GM12865 (cell line): ENCODE measurements at regions not wholly inside any gene's neighbourhood (a gene's known extent, or its start where the extent isn't known, plus 50 kb on each side); places are given as distances from the start of the nearest gene placed in this dataset.

Experiments used
- DNase-seq: peaks from one replicate; pipeline ENCODE4 v3.0.0; 2010; ENCODE audit warnings: low read depth
- H3K4me3 ChIP-seq: 2 replicates; pipeline ENCODE4 v1.5.1; 2011; ENCODE audit warnings: mild to moderate bottlenecking, low read depth, low read length, control low read depth
- TF ChIP-seq, protein P1 (sequence below): IDR thresholded peaks from 2 replicates; pipeline ENCODE4 v1.5.1; 2011; ENCODE audit warnings: low read length, control low read depth, low read depth, inconsistent platforms; ENCODE audit not compliant: insufficient read depth; ENCODE audit errors: missing control alignments

- TF ChIP-seq, protein P1, sequence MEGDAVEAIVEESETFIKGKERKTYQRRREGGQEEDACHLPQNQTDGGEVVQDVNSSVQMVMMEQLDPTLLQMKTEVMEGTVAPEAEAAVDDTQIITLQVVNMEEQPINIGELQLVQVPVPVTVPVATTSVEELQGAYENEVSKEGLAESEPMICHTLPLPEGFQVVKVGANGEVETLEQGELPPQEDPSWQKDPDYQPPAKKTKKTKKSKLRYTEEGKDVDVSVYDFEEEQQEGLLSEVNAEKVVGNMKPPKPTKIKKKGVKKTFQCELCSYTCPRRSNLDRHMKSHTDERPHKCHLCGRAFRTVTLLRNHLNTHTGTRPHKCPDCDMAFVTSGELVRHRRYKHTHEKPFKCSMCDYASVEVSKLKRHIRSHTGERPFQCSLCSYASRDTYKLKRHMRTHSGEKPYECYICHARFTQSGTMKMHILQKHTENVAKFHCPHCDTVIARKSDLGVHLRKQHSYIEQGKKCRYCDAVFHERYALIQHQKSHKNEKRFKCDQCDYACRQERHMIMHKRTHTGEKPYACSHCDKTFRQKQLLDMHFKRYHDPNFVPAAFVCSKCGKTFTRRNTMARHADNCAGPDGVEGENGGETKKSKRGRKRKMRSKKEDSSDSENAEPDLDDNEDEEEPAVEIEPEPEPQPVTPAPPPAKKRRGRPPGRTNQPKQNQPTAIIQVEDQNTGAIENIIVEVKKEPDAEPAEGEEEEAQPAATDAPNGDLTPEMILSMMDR: no peak
- DNase-seq: no peak
- H3K4me3 ChIP-seq: no peak overlapping the region
Measured at GRCh38 chr10:130403153-130404075, 267.2 kb downstream of the GLRX3 start.

- no peak for DNase-seq
- TF ChIP-seq, protein P1: no peak
- H3K4me3 ChIP-seq: no peak overlapping the region
Measured at GRCh38 chr10:130404476-130405055, 268.4 kb downstream of the GLRX3 start.

GRCh38 chr10:130407052-130407451 is 270.9 kb downstream of the GLRX3 start:
- TF ChIP-seq, protein P1: no peak
- H3K4me3 ChIP-seq: no peak overlapping the region
- DNase-seq: no peak

DNA sequence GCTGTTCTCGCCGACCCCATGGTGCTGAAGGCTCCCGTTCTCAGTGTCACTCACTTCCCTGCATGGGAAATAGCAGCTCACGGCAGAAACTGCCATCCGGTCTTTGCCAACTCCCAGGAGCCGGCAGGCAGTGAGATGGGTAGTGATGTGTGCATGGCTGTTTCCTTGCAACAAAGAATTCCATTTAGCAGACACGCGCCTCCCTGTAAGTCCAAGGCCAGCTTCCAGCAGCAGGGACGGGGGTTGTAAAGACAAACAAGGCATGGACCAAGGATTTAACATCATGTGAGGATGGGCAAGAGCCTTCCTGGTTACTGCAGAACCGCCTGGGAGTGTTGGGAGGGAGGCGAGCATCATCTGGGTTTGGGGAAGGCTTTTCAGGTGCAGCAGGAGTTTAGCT is 273.1 kb downstream of the GLRX3 start:
- no peak for DNase-seq
- no peak overlapping the region for H3K4me3 ChIP-seq
- TF ChIP-seq, protein P1: no peak

- TF ChIP-seq, protein P1: no peak
- H3K4me3 ChIP-seq: no peak overlapping the region
- DNase-seq: no peak
Measured at GRCh38 chr10:130409931-130410330, 273.7 kb downstream of the GLRX3 start.

- H3K4me3 ChIP-seq: no peak overlapping the region
- DNase-seq: no peak
- TF ChIP-seq, protein P1: no peak
Measured at GRCh38 chr10:130411496-130412085, 275.4 kb downstream of the GLRX3 start.

GRCh38 chr10:130412317-130412716 is 276.1 kb downstream of the GLRX3 start:
- TF ChIP-seq, protein P1: no peak
- H3K4me3 ChIP-seq: no peak overlapping the region
- no peak for DNase-seq
